ENCODE measurements at regions not wholly inside any gene's neighbourhood (a gene's known extent, or its start where the extent isn't known, plus 50 kb on each side); places are given as distances from the start of the nearest gene placed in this dataset.
A peak's percentile ranks its signal among the peaks of the same experiment; 100 is the strongest.
"Not testable (repeated sequence)": the region's sequence is repeated elsewhere in the genome, so short reads cannot be mapped to it uniquely, and the experiment has no call there.

DNA sequence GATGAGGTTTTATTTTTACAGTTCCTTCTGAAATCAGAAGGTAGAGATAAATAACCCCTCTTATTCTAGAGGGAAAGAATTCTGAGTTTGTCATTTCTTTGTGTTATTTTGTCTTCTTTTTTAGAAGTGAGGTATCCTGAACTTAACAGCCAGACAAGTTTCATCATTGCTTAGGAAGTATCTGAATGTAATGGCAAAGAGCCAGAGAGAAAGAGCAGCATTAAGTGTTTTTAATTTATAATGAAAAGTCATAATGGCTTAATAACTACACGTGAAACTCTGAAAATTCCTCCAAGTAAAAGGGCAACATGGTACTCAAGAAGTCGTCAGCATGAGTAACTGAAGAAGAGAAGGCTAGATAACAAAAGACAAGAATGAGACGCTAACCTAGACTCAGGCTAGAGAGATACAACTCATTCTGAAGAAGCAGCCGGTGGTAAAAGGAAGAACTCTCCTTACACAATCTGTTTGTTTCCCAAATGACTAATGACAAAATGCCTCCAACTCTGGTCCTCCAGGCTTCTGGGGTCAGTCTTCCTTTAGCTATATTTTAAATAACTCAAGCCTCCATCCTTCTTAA is 116.2 kb upstream of the NECTIN3 start:
- no peak for DNase-seq (ENCODE audit: low spot score)

DNA sequence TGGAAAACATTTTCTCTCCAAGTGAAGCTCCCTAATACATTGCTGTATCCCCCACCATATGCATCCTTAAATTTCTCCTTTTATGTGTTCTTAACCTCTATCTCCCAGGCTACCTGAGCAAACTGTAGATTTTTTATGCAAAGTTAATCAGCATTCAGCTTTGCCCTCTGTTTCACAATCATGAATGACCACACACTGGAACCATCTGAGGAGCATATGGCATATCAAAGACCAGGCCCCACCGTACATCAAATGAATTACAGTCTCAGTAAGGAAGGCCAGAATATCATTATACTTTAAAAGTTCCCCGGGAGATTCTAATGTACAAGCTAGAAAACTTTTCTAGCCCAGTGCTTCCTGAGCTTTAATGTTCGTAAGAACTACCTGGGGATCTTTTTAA is 115.5 kb upstream of the NECTIN3 start:
- DNase-seq (ENCODE audit: low spot score), result no peak

DNA sequence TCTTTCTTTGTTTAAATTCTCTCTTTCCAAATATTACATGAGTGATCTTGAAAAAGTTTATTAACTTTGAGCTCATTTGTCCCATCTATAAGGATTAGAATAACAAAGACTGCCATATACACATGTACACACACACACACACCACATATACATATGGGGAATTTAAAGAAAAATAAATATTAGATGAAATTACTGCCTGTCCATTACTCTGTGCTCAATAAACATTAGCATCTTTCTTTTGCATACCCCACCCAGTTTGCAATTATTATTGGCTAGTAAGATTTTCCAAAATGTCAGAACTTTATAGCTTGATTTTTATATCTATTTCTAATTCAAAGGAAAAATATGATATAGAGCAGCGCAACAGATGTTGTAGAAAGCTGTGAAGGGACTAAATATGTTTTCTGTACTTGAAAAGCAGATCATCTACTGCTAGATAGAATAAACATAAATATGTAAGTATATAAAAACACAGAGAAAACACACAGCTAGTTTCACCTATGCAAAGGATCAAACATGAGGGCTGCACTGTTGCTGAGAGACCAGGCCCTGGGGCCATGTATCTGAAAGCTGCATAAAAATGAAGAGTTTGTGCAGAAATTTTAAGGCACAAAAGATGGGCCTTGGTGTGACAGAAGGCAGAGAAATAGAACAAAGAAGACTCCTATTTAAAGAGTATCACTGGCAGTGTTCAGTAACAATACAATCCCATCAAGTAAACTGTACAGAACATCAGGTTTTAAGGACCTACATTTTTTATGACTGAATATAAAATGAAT is 114.2 kb upstream of the NECTIN3 start:
- no peak for DNase-seq (ENCODE audit: low spot score)

DNA sequence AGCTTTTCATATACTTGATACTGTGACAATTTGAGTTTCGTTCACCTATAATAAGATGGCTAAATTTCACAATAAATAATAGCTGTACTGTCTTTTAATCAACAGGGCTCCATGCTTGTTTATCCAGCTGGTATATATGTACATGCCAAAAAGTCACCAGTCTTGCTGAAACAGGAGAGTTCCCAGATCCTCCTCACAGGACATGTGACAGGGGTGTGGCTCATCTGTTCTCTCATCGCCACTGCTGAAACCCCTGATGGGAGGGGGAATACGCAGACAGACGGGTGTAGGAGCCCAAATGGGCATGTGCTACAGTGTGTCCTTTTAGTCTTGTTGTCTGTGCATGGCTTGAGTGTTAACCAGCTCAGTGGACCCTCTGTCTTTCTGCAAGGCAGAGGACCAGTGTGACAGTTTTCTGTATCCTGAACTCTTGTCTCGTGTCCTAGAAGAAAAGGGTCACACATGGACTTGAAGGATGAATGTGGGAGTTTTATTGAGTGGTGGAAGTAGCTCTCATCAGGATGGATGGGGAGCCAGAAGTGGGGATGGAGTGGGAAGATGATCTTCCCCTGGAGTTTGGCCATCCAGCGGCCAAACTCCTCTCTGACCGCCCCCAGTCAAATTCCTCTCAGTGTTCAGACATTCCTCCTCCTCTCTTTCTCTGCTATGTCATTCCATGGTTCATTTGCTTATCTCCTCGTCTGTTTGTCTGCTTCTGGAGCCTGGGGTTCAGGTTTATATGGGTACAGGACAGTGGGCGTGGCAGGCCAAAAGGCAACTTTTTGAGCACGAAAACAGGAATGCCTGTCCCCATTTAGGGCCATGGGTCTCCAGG is 113.1 kb upstream of the NECTIN3 start:
- DNase-seq (ENCODE audit: low spot score), result no peak

DNA sequence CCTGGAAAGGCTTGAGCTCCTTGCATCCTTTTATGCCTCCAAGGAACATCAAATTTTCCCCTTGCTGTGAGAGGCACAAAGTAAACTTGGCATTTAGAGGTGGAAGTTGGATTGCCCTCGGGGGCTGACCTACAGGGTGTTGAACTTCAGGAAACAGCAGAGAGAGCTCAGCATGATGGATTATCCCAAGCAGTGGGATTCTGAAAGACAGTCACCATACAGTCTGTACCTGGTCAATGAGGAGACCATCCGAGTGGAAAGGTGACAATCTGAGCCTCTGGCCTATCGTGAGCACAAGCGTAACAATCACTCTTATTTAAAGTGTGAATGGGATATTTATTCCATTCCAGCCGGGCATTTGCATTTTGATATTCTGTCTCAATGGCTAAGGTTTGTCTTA is 105.6 kb upstream of the NECTIN3 start:
- no peak for DNase-seq (ENCODE audit: low spot score)

DNA sequence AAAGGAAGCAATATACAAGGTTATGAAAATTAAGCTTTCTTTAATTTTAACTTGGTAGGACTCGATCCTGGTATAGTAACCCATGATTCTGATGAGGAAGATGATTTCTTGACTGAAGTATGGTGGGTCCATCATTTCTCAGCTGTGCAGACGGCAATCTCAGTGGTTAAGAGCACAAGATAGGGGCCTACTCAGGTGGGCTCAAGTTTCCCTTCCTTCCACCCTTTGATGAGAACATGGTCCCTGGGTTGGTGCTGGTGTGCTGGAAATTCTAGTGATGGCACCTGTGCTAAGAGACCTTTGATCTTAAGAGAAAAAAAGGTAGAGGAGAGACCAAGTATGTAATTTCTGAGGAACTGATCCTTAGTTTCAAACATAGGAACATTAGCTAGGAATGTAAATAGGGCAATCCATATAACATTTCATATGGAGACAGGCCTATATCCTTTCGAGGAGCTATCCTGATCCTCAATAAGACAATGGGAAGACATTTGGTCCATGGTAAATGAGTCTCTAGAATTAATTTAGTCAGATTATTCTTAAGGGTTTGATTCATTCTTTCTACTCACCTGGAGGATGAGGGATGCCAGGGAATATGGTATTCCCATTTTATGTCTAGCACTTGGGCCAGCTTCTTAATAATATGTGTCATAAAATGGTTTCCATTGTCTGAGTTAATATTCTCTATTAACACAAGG is 104.5 kb upstream of the NECTIN3 start:
- DNase-seq (ENCODE audit: low spot score), result no peak

DNA sequence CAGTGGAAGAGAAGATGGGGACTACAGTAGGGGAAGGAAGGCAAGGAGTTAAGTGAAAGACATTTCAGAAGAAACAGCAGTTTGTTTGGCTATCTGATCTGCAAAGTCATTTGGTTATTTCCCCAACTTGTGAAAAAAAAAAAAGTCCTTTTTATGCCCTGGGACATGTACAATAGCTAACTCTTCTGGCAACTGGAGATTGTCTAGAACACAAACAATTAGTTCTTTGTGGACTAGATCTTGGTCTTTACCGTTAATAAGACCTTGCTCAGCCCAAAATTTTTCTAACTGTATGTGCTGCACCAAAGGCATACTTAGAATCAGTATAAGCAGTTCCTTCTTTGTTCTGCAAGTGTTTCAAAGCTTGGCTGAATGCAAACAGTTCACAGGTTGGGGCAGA is 103.5 kb upstream of the NECTIN3 start:
- no peak for DNase-seq (ENCODE audit: low spot score)

DNA sequence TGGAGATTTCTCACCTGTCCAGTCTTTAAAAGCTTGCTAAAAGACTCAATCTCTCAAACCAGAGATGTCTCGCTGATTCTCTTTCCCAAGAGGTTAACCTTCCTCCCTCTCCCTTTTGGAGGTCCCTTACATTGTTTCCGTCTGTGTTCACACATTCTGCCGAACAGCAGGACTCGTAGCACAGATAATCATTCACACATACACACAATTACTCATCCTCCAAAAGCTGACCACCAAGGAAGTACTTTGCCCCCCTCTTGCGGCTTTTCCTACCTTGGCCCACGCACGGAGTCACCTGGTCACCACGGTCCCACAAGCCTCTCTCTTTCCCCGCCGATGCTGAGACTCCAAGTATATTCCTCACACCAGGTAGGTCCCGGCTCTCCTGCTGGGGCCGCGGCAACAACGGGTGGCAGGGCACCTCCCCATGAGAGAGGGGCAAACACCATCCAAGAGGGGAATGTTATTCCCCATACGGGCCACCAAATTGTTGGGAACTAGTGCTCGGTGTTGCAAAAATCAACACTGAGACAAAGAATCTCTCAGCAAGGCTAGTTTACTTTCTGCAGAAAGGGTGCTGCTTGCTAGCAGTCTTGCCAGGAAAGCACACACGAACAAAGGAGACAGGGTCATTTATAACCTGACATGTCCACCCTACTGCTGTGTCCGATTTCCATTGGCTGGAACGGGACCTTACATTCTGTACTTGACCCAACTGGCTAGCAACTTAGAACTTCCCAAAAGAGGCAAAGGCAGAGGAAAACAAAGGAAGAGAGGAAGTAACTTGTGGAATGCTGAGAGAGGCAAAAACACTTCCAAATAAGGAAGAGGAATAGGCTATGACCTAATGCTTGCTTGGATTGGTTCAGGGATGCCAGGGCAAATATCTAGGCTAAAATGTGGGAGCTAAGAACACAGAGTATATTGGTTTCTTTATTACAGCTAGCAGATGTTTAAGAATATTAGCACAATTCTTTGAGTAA is 102.1 kb upstream of the NECTIN3 start:
- DNase-seq (ENCODE audit: low spot score), result no peak

DNA sequence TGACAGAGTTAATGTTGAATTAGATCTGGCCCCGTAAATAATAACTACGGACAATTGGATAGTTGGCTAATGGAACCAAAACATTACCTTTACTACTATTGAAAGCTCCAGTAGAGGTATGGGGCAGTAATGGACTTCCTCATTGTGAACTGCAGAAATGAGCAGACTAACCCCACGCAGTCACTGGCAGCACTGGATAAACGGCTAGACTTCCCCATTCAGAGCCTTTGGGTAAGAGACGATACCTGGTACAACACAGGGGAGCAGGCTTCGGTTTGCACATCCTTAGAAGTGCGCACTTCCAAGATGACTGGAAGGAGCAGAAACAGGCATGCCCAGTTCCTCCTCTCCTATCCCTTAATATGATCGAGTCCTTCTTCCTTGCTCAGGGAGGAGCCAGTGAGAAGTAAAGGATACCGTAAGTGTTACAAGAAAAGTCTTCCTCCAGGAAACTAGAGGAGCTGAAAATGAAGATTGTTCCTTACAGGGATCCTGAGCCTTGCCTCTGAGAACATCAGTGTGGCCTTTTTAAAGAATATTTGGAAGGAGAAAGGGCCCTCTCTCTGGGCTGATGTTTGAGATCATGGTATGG is 100.5 kb upstream of the NECTIN3 start:
- DNase-seq (ENCODE audit: low spot score), result no peak

DNA sequence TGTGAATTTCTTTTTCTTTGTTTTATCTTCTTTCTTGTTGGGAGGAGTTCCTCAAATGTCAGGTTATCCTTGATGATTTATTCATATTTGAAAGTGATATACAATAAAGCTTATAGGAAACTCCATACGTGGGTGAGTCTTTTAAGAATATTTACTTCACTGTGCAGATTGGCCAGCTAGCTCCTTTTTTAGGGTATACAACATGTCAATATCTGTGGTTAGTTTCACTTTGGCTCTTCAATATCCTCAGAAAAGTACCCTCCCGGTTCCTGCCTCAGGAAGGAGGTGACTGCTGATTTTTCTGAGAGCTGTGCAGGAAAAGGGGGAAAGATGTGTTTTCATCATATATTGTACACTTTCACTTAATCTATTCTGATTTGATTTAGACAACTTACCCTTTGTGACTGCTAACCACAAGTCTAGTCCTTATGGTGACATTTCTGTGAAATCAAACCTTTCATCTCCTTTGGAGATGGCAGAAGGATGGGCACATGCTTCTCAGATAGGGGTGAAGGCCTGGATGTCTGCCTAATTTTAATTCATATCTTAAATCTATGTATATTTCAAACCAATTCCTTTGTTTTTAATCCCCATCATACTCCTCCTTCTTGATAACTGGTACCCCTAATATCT is 98.2 kb upstream of the NECTIN3 start:
- DNase-seq (ENCODE audit: low spot score), result no peak

DNA sequence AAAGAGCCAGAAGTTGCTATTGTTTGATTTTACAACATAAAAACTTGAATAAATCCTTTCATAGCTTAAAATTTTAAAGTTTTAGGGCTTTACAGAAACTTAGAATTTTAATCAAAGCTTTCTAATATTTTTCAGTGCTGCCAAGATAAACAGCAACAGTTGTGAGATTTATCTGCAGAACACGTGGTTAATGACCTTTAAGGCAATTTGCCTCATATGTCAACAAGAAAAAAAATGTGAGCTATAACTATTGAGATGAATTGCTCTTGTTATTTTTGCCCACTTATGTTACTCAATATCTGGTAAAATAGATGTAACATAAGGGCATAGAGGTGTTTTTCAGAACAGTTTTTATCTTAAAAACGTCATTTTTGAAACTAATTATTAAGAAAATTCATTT is 96.7 kb upstream of the NECTIN3 start:
- DNase-seq (ENCODE audit: low spot score), result no peak

DNA sequence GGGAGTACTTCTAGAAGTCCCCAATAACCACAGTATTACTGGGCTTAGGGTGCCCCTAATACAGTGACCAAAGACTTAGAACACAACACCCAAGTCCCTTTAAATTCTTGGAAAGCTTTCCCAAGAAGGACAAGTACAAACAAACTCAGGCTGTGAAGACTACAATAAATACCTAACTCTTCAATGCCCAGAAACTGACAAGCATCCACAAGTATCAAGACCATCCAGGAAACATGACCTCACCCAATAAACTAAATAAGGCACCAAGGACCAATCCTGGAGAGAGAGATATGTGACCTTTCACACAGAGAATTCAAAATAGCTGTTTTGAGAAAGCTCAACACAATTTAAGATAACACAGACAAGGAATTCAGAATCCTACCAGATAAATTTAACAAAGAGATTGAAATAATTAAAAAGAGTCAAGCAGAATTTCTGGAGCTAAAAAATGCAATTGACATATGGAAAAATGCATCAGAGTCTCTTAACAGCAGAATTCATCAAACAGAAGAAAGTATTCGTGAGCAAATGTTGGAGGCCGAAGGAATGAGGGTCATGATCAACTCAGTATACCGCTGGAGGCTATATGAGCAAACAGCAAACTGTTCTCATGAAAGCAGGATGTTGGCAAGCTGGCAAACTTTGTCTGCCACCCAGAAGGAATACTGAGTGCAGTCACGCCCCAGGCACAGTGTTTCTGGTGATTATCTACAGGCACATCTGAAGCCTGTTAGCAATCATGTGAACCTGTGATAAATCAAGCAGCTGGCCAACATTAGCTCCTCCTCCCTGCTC is 87.0 kb upstream of the NECTIN3 start:
- DNase-seq (ENCODE audit: low spot score), result no peak

DNA sequence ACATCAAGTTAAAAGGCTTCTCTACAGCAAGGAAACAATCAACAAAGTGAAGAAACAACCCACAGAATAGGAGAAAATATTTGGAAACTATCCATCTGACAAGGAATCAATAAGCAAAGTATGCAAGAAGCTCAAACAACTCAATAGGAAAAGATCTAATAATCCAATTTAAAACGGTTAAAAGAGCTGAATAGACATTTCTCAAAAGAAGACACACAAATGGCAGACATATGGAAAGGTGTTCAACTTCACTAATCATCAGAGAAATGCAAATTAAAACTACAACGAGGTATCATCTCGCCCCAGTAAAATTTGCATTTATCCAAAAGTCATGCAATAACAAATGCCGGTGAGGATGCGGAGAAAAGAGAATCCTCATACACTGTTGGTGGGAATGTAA is 82.2 kb upstream of the NECTIN3 start:
- DNase-seq (ENCODE audit: low spot score), result no peak

DNA sequence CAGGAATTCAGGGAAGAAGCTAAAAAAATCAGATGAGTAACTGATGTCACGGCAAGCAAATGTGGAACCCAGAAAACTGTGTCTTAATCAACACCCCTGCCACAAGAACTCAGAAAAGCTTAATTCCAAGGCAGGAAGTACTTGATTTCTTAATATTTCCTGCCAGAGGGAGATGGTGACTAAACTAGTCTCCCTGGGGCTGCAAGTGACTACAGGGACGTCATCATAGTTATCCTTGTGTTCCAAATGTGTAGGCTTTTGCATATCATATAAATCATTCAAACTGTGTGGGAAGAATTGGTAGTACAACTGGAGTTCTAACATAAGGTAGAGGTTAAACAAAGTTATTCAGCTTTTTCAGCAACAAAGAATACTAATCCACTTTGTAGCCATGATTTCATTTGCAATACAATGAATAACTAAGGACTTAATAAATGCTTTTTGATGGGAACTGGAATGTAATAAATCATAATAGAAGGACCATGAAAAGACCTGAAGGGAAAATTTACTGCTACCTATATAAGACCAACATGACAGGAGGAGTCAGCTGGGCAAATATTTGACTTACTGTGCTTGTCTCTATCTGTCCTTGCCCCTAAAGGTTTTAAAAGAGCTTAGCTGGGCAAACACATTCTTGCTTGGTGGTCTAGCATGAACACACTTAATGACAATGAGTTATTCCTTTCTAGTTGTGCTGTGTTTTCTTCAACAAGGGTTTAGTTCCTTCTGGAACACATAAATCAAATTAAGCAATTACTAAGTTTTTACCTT is 76.0 kb upstream of the NECTIN3 start:
- no peak for DNase-seq (ENCODE audit: low spot score)

DNA sequence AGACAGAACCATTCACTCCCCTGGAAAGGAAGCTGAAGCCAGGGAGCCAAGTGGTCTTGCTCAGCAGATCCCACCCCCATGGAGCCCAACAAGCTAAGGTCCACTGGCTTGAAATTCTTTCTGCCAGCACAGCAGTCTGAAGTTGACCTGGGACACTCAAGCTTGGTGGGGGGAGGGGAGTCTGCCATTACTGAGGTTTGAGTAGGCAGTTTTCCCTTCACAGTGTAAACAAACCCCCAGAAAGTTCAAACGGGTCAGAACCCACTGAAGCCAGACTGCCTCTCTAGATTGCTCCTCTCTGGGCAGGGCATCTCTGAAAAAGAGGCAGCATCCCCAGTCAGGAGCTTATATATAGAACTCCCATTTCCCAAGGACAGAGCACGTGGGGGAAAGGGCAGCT is 72.8 kb upstream of the NECTIN3 start:
- DNase-seq (ENCODE audit: low spot score), result not testable (repeated sequence)

DNA sequence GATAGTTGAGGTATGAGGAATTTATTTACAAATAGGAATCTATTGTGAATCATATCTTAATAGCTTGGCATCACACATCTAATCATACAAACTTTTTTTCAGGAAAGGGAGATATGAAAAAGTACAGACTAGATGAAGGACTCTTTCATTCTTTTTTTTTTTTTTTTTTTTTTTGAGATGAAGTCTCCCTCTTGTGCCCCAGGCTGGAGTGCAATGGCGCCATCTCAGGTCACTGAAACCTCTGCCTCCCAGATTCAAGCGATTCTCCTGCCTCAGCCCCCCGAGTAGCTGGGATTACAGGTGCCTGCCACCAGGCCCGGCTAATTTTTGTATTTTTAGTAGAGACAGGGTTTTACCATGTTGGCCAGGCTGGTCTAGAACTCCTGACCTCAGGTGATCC is 65.1 kb upstream of the NECTIN3 start:
- not testable (repeated sequence) for DNase-seq (ENCODE audit: low spot score)

DNA sequence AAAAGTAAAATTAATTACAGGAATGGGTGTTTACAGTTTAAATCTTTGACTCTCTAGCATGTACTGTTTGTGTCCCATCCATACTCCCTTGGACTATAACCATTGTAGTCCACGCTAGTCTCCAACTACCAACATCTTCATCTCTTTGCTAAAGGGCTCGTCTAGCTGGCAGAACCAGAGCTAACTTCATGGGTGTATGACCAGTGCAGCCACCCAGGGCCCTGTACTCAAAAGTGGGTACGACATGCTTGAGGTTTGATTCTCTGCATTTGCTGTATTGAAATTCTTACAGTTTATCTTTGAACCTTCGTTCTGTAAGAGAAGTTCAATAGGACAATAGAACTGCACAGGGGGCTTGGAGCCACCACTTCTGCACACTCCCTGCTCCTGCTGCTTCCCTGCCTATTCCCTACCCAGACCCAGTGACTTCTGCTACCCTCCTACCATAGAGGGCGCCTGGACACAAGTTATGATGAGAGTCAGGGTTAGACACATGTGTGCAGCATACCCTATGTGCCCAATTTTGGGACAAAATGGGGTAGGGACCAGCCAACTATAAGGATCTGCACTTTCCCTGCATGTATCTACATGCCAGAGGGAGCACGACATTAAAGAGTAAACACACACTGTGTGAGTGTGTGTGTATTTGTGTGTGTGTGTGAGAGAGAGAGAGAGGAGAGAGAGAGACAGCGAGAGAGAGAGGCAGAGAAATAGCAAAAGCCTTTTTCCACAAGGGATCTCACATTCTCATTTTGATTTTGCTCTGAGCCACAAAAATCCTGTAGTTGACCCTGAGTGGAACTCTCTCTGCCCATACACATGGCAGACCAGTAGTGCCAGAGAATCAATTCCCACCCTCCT is 59.0 kb upstream of the NECTIN3 start:
- peak; percentile 35 for DNase-seq (ENCODE audit: low spot score)

Measured in D341Med (cell line).